GM12878 (cell line): ENCODE measurements at regions not wholly inside any gene's neighbourhood (a gene's known extent, or its start where the extent isn't known, plus 50 kb on each side); places are given as distances from the start of the nearest gene placed in this dataset.

ENCODE experiments used
- ATAC-seq: fragments of 200-7000 bp; cut with Tn5 transposase; 3 replicates; pipeline ENCODE4 v1.9.1; 2020; ENCODE audit warnings: mild to moderate bottlenecking, moderate library complexity
- BruUV-seq: library from RNA; stranded (reverse); fragments of 400-500 nt; replicated peaks from 2 replicates; lab custom pipeline; 2021; lab: Mats Ljungman, UMichigan
- CTCF ChIA-PET: fragments of 300-600 bp; sonication (Branson Sonifier 250); formaldehyde crosslinking; extraction: SDS; loops from one replicate; lab custom pipeline; 2021; ENCODE audit warnings: inconsistent platforms; lab: Yijun Ruan, JAX
- POLR2A ChIA-PET: fragments of 350-600 bp; formaldehyde crosslinking; extraction: SDS; loops from one replicate; lab custom pipeline; 2021; ENCODE audit warnings: inconsistent platforms; lab: Charles Lee
- RAD21 ChIA-PET: fragments of 300-600 bp; sonication (Branson Sonifier 250); formaldehyde crosslinking; loops from one replicate; lab custom pipeline; 2023; ENCODE audit warnings: antibody characterized with exemption; ENCODE audit not compliant: unreplicated experiment; lab: Charles Lee
- SMC1A ChIA-PET: fragments of 300-600 bp; sonication (Branson Sonifier 250); formaldehyde crosslinking; loops from one replicate; lab custom pipeline; 2023; ENCODE audit not compliant: unreplicated experiment, uncharacterized antibody; lab: Charles Lee
- DNase-seq: peaks from one replicate; pipeline ENCODE4 v3.0.0-alpha.2; 2011; ENCODE audit warnings: low read depth, low spot score
- FAIRE-seq: peaks from 3 replicates; lab custom pipeline; 2011; peaks lifted over from hg19 to GRCh38; lab: Jason Lieb, UNC
- H2AFZ ChIP-seq: 2 replicates; pipeline ENCODE4 v1.6.0; 2011; ENCODE audit warnings: low read depth, low read length, control low read depth; ENCODE audit not compliant: control insufficient read depth
- H3K27ac ChIP-seq: 2 replicates; pipeline ENCODE4 v1.5.1; 2011; ENCODE audit warnings: control low read depth; ENCODE audit not compliant: control insufficient read depth, insufficient read depth
- H3K27me3 ChIP-seq, 2 experiments: replicated peaks in 1 of 2; 2 replicates each; pipeline versions ENCODE4 v1.6.0 to v1.6.1; 2011; ENCODE audit warnings: low read length in 1 of 2; ENCODE audit not compliant: control insufficient read depth in 2 of 2, insufficient read depth in 2 of 2
- H3K36me3 ChIP-seq, 2 experiments: 2 replicates each; pipeline ENCODE4 v1.5.1; 2011; ENCODE audit warnings: low read length in 1 of 2; ENCODE audit not compliant: control insufficient read depth in 2 of 2, insufficient read depth in 2 of 2
- H3K4me1 ChIP-seq: 2 replicates; pipeline ENCODE4 v1.6.1; 2011; ENCODE audit warnings: mild to moderate bottlenecking, low read length, moderate library complexity, mixed read lengths; ENCODE audit not compliant: control insufficient read depth, insufficient read depth
- H3K4me2 ChIP-seq: 2 replicates; pipeline ENCODE4 v1.6.0; 2011; ENCODE audit warnings: control low read depth; ENCODE audit not compliant: control insufficient read depth, insufficient read depth
- H3K4me3 ChIP-seq: fragments of 200-600 bp; sonication (generic); 2 replicates; pipeline ENCODE4 v1.5.1; 2016
- H3K79me2 ChIP-seq: 2 replicates; pipeline ENCODE4 v1.6.0; 2011; ENCODE audit warnings: low read length; ENCODE audit not compliant: control insufficient read depth, insufficient read depth
- H3K9ac ChIP-seq: 2 replicates; pipeline ENCODE4 v1.8.0; 2011; ENCODE audit warnings: low read length, control low read depth, mixed read lengths; ENCODE audit not compliant: control insufficient read depth, insufficient read depth
- H3K9me3 ChIP-seq: replicated peaks from 3 replicates; pipeline ENCODE4 v1.5.1; 2011; ENCODE audit warnings: mild to moderate bottlenecking, low read length; ENCODE audit not compliant: control insufficient read depth, insufficient read depth
- H4K20me1 ChIP-seq: 2 replicates; pipeline ENCODE4 v1.6.0; 2011; ENCODE audit not compliant: control insufficient read depth, insufficient read depth
- BRCA1 ChIP-seq: IDR thresholded peaks from 2 replicates; pipeline ENCODE4 v1.6.1; 2011; ENCODE audit warnings: low read depth, low read length, improper control_type of control experiment
- DPF2 ChIP-seq: fragments of 450-650 bp; IDR thresholded peaks from 2 replicates; pipeline ENCODE4 v1.6.1; 2017; ENCODE audit warnings: mild to moderate bottlenecking
- IKZF1 ChIP-seq: fragments of 450-650 bp; conservative IDR thresholded peaks from 2 replicates; pipeline ENCODE4 v1.6.1; 2017; ENCODE audit warnings: antibody characterized with exemption, mild to moderate bottlenecking
- LARP7 ChIP-seq: fragments of 450-650 bp; IDR thresholded peaks from 2 replicates; pipeline ENCODE4 v1.6.1; 2017; ENCODE audit warnings: mild to moderate bottlenecking
- RAD21 ChIP-seq: IDR thresholded peaks from 2 replicates; pipeline ENCODE4 v1.6.1; 2011; ENCODE audit warnings: mild to moderate bottlenecking, low read depth, low read length, moderate library complexity; ENCODE audit not compliant: insufficient read depth
- SIX5 ChIP-seq: IDR thresholded peaks from 2 replicates; pipeline ENCODE4 v1.6.1; 2011; ENCODE audit warnings: mild to moderate bottlenecking, low read depth, low read length, moderate library complexity; ENCODE audit not compliant: severe bottlenecking
- SPI1 ChIP-seq: IDR thresholded peaks from 2 replicates; pipeline ENCODE4 v1.6.1; 2011; ENCODE audit warnings: low read depth, mild to moderate bottlenecking, low read length, moderate library complexity, borderline replicate concordance; ENCODE audit not compliant: insufficient read depth
- WGBS: methylation state at CpG from one replicate; pipeline ENCODE4 v1.1.6; 2016; ENCODE audit warnings: low lambda C conversion rate; ENCODE audit not compliant: insufficient replicate concordance, insufficient coverage; ENCODE audit errors: missing lambda C conversion rate; 5-methylcytosine and 5-hydroxymethylcytosine counted together
- in situ Hi-C: fragments of 300-500 bp; cut with MboI; formaldehyde crosslinking; loops from 9 replicates; pipeline ENCODE4 v1.14.3; 2018; ENCODE audit warnings: mixed read lengths
- intact Hi-C: fragments of 100-400 bp; cut with micrococcal nuclease; formaldehyde crosslinking; loops from one replicate; pipeline ENCODE4 v1.14.2; 2022; ENCODE audit not compliant: unreplicated experiment
- TF ChIP-seq, protein P1 (sequence below): IDR thresholded peaks from 2 replicates; pipeline ENCODE4 v1.6.1; 2011; ENCODE audit warnings: borderline replicate concordance, low read depth, mild to moderate bottlenecking, moderate library complexity, low read length; ENCODE audit not compliant: insufficient read depth, poor library complexity, severe bottlenecking
- TF ChIP-seq, protein P2 (sequence below): fragments of 150-350 bp; IDR thresholded peaks from 2 replicates; pipeline ENCODE4 v1.6.1; 2014; ENCODE audit warnings: mild to moderate bottlenecking, low read depth, low read length
- TF ChIP-seq, protein P3 (sequence below): IDR thresholded peaks from 2 replicates; pipeline ENCODE4 v1.6.1; 2012; ENCODE audit warnings: mild to moderate bottlenecking, low read depth, low read length

DNA sequence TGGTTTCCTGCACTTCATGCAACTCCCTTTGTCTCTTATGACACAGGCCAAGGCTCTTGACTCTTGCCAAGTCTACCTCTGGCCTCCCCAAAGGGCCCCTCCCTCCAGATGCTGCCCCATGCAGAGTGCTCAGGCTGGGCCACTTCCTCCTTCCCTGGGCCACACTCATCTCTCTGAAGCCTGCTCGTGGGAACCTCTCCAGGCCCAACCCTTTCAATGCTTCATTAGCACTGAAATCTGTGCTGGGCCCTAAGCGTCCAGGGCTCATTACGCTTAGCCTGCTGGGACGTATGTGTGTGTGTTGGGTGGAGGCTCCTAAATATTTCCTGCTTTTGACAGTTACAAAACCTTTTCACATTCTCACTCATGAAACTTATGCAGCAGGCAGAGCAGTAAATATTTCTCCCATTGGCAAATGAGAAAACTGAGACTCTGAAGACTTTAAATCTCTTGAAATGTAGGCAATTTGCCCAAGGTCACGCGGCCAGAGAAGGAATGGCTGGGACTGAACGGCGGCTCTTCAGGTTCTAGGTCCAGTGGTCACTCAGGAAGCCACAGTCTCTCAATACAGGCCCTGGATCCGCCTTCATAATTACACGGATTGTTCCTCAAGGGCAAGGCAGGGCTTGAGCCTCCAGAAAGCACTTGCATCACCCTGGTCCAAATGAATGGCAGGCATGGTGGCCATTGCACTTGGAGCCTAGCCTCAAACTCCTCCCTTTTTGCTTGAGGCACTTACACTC, 241.7 kb upstream of the HES1 start:
- no peak overlapping the region for H3K27ac ChIP-seq
- H2AFZ ChIP-seq, result no peak overlapping the region
- no peak overlapping the region for H3K4me3 ChIP-seq
- RAD21 ChIA-PET, result no interaction called here
- H3K79me2 ChIP-seq, result no peaks in the 10 kb centered on the region
- POLR2A ChIA-PET, result no interaction called here
- DNase-seq, result no peak
- TF ChIP-seq, protein P1, sequence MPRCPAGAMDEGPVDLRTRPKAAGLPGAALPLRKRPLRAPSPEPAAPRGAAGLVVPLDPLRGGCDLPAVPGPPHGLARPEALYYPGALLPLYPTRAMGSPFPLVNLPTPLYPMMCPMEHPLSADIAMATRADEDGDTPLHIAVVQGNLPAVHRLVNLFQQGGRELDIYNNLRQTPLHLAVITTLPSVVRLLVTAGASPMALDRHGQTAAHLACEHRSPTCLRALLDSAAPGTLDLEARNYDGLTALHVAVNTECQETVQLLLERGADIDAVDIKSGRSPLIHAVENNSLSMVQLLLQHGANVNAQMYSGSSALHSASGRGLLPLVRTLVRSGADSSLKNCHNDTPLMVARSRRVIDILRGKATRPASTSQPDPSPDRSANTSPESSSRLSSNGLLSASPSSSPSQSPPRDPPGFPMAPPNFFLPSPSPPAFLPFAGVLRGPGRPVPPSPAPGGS, result no peak
- TF ChIP-seq DPF2 (no peak), SPI1 (peak; percentile 13; the same call in 1 of the 2 replicates)
- SMC1A ChIA-PET, result no interaction called here
- FAIRE-seq, result no peak
- no peaks in the 10 kb centered on the region for H3K9me3 ChIP-seq
- WGBS, result 58% methylated on average over 10 of the region's 10 CpGs
- CTCF ChIA-PET, result no interaction called here
- intact Hi-C loops, result no loop called here
- no peaks in the 10 kb centered on the region for H3K36me3 ChIP-seq
- in situ Hi-C loops, result no loop called here
- no peaks in the 10 kb centered on the region for H3K4me1 ChIP-seq
- peaks cover 0 to 2% of the 10 kb centered on the region in 2 experiments; a peak in 1 of 4 replicates for H3K27me3 ChIP-seq
- BruUV-seq, result no TSS peak
- ATAC-seq, result no peak
- H3K4me2 ChIP-seq, result no peak overlapping the region
- H3K9ac ChIP-seq, result no peak overlapping the region
- H4K20me1 ChIP-seq, result no peaks in the 10 kb centered on the region

DNA sequence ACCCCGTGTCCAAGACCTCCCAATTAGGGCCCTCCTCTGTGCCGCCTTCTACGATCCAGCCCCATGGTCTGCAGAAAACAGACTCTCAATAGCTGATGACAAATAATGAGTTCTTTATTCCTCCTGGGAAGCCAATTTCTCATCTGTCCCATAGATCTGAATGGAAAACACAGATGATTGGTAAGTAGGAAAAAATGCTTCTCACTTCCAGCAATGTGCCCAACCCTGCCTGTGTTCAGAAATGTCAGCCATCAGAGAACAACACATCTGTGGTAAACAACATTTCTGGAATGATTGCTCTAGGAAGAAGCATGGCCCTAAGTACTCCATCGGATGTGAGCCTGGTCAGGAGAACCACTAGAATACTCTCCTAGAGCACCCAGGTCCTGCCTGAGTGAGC, 240.5 kb upstream of the HES1 start:
- Histone ChIP-seq H3K9me3 (no peaks in the 10 kb centered on the region), H3K4me1 (no peaks in the 10 kb centered on the region), H3K4me2 (no peak overlapping the region), H2AFZ (no peak overlapping the region), H4K20me1 (no peaks in the 10 kb centered on the region), H3K9ac (no peak overlapping the region), H3K4me3 (no peak overlapping the region), H3K36me3 (no peaks in the 10 kb centered on the region), H3K27me3 (peaks cover 0 to 2% of the 10 kb centered on the region in 2 experiments; a peak in 1 of 4 replicates), H3K27ac (no peak overlapping the region), H3K79me2 (no peaks in the 10 kb centered on the region)
- ChIA-PET RAD21 (no interaction called here), CTCF (interaction anchor here (1.9 kb wide), 1 partner anchor 420 kb away, joined by 5 read pairs; no protein-coding TSS in a partner anchor), POLR2A (no interaction called here), SMC1A (no interaction called here)
- BruUV-seq, result no TSS peak
- intact Hi-C loops, result no loop called here
- DNase-seq (no peak), ATAC-seq (no peak), FAIRE-seq (no peak)
- in situ Hi-C loops, result no loop called here
- WGBS, result 59% methylated on average over 4 of the region's 4 CpGs
- TF ChIP-seq SIX5 (no peak), RAD21 (no peak), BRCA1 (no peak), LARP7 (no peak), IKZF1 (no peak)
- TF ChIP-seq, protein P2, sequence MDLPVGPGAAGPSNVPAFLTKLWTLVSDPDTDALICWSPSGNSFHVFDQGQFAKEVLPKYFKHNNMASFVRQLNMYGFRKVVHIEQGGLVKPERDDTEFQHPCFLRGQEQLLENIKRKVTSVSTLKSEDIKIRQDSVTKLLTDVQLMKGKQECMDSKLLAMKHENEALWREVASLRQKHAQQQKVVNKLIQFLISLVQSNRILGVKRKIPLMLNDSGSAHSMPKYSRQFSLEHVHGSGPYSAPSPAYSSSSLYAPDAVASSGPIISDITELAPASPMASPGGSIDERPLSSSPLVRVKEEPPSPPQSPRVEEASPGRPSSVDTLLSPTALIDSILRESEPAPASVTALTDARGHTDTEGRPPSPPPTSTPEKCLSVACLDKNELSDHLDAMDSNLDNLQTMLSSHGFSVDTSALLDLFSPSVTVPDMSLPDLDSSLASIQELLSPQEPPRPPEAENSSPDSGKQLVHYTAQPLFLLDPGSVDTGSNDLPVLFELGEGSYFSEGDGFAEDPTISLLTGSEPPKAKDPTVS, result no peak
- TF ChIP-seq, protein P3, sequence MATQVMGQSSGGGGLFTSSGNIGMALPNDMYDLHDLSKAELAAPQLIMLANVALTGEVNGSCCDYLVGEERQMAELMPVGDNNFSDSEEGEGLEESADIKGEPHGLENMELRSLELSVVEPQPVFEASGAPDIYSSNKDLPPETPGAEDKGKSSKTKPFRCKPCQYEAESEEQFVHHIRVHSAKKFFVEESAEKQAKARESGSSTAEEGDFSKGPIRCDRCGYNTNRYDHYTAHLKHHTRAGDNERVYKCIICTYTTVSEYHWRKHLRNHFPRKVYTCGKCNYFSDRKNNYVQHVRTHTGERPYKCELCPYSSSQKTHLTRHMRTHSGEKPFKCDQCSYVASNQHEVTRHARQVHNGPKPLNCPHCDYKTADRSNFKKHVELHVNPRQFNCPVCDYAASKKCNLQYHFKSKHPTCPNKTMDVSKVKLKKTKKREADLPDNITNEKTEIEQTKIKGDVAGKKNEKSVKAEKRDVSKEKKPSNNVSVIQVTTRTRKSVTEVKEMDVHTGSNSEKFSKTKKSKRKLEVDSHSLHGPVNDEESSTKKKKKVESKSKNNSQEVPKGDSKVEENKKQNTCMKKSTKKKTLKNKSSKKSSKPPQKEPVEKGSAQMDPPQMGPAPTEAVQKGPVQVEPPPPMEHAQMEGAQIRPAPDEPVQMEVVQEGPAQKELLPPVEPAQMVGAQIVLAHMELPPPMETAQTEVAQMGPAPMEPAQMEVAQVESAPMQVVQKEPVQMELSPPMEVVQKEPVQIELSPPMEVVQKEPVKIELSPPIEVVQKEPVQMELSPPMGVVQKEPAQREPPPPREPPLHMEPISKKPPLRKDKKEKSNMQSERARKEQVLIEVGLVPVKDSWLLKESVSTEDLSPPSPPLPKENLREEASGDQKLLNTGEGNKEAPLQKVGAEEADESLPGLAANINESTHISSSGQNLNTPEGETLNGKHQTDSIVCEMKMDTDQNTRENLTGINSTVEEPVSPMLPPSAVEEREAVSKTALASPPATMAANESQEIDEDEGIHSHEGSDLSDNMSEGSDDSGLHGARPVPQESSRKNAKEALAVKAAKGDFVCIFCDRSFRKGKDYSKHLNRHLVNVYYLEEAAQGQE, result no peak
